C4-2B (cell line): ENCODE measurements at regions not wholly inside any gene's neighbourhood (a gene's known extent, or its start where the extent isn't known, plus 50 kb on each side); places are given as distances from the start of the nearest gene placed in this dataset.

ENCODE experiments used
- ZFX ChIP-seq: fragments of 450-650 bp; IDR thresholded peaks from 2 replicates; pipeline ENCODE4 v1.6.1; 2017
- TF ChIP-seq, protein P1 (sequence below): fragments of 450-650 bp; conservative IDR thresholded peaks from 2 replicates; pipeline ENCODE4 v1.5.1; 2017; ENCODE audit warnings: mild to moderate bottlenecking

GRCh38 chr15:69593981-69594966 is 141.7 kb downstream of the RPLP1 start:
- TF ChIP-seq, protein P1, sequence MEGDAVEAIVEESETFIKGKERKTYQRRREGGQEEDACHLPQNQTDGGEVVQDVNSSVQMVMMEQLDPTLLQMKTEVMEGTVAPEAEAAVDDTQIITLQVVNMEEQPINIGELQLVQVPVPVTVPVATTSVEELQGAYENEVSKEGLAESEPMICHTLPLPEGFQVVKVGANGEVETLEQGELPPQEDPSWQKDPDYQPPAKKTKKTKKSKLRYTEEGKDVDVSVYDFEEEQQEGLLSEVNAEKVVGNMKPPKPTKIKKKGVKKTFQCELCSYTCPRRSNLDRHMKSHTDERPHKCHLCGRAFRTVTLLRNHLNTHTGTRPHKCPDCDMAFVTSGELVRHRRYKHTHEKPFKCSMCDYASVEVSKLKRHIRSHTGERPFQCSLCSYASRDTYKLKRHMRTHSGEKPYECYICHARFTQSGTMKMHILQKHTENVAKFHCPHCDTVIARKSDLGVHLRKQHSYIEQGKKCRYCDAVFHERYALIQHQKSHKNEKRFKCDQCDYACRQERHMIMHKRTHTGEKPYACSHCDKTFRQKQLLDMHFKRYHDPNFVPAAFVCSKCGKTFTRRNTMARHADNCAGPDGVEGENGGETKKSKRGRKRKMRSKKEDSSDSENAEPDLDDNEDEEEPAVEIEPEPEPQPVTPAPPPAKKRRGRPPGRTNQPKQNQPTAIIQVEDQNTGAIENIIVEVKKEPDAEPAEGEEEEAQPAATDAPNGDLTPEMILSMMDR: no peak
- TF ChIP-seq ZFX: no peak
